GM19463 (cell line): ENCODE measurements at regions not wholly inside any gene's neighbourhood (a gene's known extent, or its start where the extent isn't known, plus 50 kb on each side); places are given as distances from the start of the nearest gene placed in this dataset.

Source experiments
- ATAC-seq: cut with Tn5 transposase; IDR thresholded peaks from one replicate; pipeline ENCODE4 v1.9.1; 2021; ENCODE audit warnings: mild to moderate bottlenecking, moderate library complexity; ENCODE audit not compliant: unreplicated experiment

DNA sequence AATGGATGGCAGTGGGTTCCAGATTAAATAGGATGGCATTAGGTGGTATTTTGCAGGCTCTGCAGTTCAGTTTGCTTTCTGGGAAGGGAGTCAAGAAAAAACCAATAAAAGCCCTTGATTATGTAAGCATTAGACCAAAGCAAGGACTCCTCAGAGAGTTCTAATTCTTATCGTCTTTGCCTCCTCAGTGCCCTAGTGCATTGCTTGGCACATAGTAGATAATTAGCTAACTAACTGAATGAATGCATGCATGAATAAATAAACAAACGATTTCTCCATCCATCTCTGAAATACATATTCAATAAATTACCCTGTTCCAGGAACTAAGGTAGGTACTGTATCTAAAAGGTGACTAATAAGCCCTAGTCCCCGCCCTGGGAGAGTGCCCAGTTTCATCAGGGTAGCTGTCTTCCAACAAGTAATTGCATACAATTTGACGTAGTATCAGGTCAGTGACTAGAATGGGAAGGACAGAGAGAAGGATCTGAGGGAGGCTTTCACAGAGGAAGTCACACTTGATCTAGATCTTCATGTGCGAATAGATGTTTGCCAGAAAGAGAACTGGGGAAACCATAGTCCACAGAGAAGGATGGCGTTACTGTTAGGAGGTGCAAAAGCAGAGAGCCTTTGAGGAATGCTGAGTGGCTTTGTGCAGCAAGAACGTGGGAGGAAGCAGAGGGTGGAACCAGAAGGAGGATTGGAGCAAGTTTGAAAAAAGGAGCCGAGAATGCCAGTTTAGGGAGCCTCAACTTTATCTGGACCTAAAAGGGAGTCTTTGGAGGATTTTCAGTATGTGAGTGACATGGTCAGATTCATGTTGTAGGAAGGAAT is 111.4 kb downstream of the TBX19 start:
- no peak for ATAC-seq

DNA sequence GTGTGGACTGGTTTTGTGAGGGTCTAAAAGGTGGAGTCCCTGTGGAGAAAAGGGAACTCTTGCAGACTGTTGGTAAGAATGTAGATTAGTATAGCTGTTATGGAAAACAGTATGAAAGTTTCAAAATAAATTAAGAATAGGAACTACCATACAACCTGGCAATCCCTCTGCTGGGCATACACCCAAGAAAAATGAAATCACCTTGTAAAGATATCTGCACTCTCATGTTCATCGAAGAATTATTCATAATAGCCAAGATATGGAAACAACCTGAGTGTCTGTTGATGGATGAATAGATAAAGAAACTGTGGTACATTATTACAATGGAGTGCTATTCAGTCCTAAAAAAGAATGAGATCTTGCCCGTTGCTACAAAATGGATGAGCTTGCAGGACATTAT is 109.6 kb downstream of the TBX19 start:
- ATAC-seq: no peak

DNA sequence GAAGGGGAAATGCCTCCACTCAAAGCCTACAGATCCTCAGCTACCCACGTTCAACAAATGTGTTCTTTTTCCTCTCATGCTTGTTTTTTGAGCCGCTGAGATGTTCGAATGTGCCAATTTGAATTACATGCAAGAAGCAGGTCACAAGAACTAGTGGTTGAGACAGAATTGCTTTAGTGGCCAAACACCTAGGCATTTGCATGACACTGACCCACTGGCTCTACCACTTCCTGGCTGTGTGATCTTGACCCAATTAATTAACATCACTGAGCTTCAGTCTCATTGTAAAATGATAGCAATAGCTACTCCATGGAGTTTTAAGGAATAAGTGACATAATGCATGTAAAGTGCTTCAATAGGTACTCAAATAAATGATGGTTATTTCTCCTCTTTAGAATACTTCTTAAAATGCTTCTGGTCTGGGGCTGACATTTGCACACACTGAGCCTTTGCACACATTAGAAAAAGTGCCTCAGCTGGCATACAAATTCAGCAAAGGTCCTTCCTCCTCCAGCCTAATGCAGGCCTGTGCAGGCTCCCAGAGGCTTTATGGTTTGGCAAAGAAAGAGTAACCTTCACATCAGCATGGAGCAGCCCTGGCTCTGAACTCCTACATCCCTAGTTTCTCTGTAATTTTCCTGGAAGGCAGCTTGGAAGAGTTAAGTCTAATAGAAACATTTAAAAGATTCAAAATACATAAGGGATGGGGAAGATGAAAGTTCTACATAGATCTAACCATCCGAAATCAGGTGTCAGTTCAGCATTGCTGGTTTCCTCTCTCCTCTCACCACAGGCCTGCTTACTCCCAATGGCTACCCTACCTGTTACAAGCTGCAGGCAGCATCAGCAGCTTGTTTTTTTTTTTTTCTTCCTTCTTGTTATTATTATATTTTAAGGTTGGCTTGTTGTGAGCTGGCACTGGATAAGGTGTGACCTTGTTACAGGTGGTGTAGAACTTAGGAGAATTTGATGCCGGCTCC is 107.4 kb downstream of the TBX19 start:
- ATAC-seq: no peak

DNA sequence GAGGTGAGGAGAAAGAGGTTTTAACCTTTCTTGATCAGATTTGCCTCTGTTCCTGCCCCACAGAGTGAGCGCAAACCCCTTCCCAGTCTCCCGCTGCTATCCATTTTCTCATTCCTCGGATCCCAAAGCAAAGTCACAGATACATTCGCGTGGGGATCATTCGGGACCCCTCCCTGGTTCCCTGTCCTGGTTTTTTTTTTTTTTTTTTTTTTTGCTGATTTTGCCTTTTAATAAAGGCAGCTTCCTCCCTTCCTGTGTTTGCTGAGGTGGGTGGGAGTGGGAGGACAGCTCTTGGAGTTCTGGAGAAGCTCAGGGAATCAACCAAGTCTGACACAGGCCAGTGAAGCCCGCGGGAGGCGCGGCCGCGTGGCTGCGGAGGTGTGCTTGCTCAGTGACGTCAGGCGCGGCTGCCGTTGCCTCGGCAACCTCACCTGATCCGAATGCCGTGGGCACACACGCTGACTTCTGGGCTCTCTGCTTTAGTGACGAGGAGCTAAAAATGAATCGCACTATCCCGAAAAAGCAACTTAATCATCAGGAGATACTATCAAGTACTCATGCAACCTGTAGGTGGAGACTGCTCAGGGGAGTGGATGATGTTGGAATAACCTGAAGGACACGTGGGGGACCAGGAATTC is 106.4 kb downstream of the TBX19 start:
- ATAC-seq: peak; percentile 60

DNA sequence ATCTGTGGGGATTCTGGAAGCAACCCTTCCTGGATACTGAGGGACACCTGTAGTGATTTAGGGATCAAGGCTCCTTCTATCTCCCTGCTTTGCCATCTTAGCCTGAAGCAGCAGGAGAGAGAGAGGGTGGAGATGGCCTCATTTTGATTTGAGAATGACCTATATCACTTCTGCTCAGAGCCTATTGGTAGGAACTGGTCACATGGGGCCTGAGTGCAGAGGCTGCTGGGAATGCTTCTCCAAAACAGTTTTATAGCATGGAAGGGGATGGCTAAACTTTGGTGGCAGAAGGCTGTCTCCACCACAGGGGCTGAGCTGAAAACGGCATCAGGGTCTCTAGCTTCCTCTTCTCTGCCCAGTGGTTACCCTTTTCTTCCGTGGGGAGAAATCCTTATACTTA is 105.8 kb downstream of the TBX19 start:
- ATAC-seq: no peak

DNA sequence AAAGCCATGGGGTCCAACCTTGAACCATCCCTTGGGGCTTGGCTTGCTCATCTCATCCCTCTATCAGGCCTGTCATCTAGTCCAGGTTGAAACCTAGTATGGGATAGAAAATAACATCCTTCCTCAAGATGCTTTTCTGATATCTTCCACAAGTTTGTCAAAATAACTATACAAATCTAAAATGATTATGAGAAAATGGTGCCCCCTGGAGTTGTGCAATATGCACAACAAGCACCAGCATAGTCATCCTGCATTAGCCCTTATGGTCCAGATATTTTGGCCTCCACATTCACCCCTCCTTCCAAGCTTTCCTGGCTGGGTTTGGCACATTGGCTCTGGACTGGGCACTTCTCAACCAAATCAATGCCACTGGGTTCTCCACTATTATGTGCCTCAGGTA is 101.2 kb downstream of the TBX19 start:
- no peak for ATAC-seq

DNA sequence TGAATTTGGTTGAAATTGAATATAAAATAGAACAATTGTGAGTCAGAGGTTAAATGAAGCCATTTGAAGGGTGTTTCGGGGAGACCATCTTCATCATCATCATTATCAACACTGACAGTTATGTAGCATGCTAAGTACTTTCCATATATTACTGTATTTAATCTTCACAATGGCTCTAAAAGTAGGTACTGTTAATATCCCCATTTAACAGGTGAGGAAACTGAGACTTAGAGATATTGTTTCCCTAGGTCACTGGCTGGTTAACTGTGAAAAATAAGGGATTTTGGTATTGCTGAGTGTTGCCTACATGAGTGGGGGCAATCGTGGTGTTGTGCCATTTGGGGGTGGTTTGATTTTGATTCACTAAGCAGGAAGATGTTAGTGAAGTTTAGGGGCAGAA is 100.3 kb downstream of the TBX19 start:
- ATAC-seq: no peak

DNA sequence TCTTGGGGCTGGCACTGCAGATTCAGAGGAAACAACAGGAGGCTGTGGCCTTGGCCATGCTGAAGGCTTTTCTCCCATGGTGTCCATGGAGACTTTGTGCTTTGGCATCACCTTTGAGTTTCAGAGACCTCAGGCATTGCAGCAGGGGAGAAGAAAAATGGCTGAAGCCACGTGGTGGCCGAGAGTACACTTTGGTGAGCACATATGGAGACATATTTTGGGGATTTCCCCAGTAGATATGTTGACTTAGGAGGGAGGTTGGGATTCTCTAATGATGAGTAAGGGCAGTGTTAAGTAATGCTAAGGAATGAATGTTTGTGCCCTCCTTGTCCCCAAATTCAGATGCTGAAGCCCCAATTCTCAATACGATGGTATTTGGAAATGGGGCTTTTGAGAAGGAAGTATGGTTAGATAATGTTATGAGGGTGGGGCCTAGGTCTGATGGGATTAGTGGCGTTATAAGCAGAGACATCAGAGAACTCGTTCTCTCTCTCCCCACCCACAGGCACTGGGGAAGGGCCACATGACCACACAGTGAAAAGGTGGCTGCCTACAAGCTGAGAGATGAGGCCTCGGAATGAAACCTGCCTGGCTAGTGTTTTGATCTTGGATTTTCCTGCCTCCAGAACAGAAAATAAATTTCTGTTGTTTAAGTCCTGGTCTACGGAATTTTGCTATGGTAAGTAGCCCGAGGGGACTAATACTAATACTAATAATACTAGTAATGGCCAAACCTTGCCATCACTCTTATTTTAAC is 98.6 kb downstream of the TBX19 start:
- no peak for ATAC-seq

DNA sequence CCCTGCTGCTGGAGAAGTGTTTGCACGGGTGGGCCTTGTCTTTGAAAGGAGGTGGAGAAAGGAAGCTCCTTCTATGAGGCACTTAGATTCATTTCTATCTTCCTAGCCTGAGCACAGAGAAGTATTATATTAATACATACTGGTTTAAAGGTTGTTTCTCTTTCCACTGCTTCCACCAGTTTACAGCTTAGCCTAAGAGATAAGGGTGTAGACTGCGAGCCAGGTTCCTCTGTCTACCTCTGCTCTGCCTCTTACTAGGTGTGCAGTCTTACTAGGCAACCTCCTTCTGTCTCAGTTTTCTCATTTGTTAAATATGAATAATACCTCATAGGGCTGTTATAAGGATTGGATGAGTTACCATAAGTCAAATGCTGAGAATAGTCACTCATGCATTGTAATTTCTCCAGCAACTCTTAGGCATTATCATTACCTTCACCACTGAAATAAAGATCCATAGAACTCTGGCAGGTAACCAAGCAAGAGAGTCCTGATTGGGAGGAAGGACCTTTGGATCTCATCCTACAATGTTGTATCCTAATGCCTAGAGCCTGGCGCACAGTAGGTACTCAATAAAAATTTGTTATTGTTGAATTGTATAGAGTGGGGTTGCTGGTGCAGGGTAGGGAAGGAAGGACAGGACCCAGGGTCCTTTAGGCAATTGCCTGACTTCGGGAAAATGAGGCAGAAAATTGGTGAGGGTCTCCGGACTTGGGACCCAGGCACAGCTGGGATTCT is 95.1 kb downstream of the TBX19 start:
- ATAC-seq: no peak

DNA sequence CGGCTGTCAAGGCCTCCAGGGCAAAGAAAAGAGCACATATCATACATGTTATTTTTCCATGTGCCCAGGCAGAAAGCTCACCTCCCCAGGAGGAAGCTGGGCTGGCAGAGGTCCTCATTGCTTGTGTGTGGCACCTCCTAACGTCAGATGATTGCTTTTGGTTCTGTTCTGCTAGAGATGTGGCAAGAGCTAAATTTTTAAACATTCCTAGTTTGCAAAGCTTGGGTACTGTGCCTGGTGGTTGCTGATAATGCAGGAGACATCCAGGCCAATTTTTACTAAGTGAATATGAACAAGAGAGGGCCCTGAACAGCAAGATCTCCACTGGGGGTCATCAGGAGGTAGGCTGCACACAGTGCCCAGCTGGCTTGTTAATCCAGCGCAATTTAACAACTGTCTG is 93.9 kb downstream of the TBX19 start:
- no peak for ATAC-seq

DNA sequence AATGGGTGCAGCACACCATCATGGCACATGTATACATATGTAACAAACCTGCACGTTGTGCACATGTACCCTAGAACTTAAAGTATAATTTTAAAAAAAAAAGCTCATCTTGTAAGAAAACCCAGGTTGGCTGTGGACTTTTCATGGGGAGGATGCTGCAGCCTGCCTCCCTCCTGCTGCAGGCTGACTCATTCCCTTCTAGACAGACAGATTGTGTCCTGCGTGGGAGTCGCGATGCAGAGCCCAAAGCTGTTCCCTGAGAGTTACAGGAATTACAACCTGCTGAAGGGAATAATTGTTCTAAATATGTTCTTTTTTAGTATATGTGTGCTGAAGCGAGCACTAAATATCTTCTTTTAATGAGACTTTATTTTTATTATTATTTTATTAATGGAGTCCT is 93.2 kb downstream of the TBX19 start:
- ATAC-seq: no peak

DNA sequence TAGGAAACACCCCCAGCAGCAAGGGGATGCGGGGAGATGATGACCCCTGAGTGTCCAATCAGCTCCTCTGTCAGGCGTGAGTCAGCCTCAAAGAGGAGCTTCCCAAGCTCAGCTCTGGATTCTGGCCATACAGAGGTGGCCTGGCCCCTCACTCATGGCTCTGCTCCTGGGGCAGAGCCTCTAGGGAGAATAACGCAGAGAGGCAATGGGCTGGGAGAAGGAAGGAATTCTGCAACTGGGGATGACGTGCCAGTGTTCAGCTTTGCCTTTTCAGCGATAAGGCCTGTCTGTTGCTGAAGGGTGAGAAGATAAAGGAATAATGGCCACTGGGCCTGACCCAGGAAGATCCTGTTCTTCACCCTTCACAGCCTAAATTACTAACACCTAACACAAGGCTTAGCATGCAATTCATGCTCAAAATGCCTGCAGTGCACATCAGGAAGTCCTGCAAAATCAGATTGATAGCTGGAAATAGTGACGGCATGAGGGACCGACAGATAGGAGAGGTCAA is 92.2 kb downstream of the TBX19 start:
- ATAC-seq: no peak

DNA sequence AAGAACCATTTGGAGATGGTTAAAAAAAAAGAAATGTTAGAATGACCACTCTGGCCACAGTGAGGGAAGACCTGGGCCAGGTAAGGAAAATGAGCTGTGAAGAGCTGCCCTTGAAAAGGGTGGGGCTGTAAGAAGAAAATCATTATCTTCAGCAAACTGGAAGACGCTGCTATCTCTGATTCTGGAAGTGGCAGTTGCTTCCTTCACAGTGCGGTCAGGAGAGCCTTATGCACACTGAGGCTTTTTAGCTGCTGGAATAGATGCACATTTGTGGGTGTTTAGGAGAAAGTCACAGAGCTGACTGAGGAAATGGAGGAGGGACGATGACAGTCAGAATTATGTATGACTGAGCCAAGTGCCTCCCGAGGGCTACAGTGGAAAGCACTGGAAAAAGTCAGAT is 91.6 kb downstream of the TBX19 start:
- ATAC-seq: no peak

DNA sequence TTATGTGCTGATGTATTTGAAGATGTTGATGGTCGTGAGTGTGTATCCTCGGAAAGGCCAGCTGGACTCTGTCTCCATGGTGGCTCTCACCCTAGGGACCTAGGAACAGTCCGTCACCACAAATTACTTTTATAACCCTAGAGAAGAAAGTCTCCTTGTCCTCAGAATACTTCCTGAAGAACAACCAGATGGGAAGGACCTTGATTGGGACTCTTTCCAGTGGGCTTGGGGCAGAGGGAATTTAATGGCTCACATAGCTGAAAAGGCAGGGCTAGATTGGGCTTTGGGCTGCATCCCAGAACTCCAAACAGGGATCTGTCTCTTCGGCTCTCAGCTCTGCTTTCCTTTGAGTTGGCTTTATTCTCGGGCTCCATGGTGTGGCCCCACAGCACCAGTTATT is 90.8 kb downstream of the TBX19 start:
- ATAC-seq: no peak

DNA sequence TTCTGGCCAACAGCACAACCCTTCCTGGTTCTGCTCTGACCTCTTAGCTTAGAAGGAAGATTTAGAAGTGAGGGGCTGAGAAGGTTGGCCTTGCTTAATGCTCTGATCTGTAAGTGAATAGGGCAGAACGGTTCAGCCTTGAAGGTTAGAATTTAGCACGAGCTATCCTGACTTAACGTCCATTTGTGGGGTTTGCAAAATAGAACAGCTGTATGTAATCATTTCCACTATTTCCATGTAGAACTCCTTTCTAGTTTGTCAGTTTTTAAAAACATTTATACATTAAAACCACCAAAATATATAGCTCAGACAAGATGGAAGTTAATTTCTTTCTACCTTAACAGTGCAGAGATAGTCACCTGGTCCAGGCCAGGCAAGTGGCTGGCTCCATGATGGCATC is 89.9 kb downstream of the TBX19 start:
- ATAC-seq: no peak

DNA sequence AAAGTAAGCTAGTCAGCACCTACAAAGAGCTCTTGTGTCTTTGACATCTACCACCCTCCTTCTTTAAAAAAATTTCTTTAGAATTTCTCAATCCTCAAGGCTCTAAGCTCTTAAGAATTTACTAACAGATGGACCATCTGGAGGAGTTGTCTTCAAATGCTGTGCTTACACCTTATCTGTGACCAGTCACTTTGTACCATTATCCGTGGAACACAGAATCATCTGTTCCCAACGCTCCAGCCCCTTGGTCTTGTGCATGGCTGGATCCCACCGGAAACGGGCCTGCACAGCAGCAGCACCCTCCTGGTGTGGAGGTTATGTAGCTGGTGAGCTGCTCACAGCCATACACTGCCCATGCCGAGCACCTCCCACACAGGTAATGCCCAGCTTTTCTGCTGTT is 89.0 kb downstream of the TBX19 start:
- no peak for ATAC-seq

DNA sequence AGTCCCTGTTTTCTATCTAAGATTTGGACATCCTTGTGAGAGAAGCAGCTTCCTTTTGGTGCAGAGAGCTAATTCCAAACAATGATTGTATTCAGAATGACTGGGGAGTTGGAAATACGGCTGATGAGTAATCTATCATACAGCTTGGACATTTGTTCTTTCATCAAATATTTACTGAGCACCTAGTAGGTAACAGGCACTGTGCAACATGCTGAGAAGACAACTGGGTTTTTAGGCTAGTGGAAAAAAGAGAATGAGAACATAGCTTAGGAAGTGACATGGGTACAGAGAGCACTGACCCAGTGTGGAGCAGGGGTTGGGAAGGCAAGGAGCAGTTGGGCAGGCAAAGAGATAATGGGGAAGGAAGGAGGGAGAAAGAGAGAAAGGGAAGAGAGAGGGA is 87.5 kb downstream of the TBX19 start:
- ATAC-seq: no peak

DNA sequence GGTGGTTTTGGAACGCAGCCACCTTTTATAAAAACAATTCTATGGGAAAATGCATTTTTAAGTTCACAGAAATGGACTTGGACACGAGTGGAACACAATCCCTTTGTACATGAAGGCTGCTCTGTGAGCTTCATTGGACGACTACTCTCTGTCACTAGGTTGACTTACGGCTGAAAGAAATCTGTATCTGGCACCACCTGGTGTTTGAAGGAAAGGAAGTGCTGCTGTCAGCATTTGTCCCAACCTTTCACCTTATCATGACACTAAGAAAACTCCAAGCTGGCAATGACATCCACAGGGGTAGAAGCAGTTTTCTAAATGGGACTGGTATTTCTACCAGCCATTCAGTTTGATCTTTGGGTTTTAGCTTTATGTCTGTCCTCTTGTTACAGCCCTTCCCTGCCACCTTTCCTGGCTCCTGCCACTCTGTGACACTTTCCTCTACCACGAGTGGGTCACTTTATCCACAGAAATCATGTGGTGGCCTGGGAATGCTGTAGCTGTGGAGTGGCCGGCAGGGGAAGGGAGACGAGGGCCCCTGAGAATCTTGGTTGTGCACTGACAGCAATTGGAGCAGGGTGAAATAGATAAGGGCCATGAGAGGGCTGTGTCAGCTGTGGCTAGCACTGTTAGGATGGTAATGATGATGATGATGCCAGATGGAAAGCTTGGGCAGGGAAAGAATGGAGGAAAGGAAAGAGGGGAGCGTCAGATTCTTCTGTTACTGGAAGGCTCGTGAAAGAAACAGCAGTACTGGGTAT is 85.2 kb downstream of the TBX19 start:
- ATAC-seq: no peak
